ENCODE measurements at regions not wholly inside any gene's neighbourhood (a gene's known extent, or its start where the extent isn't known, plus 50 kb on each side); places are given as distances from the start of the nearest gene placed in this dataset.

DNA sequence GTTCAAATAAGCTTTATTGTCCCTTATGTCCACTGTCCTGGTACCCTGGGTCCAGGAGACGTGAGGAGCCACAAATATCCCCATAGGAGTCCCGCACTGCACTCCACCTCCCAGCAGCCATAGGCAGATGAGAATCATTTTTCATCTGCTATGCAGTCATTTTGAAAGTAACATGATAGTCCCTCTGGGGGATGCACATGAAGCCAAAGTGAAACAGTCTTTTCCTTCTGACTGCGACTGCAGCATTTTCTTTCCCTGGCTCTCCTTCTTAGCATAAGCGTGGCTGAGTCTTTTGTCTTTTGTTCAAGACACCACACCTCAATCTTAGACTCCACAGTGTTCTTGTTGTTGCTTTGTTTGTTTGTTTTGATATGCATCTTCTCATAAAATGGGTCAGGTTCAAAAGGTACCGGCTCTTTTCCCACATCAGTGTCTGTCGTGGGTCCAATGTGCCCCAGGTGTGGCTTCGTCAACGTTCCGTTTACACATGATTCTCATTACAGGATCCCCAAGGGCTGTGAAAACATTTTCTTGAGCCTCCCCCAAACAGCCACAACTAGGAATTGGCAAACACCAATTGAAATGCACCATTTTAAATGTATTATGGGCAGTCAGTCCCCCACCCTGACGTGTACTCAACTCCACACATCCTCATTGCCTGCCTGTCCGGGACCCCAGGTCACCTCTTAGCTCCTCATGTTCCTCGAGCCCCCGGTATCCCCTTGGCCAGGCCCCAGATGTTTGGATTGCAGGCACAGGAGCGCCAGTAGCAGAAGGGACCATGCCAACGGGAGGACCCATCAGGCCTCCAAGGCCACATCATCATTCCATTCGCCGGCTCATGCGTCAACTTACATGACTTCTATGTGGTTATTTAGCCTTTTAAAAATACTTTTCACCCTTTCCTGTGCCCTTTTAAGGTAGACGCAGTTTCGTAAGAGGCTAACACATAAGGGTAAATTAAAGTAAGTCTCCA, 237.8 kb upstream of the DAPK1 start:
- Histone ChIP-seq H3K4me3 (replicated peaks; ENCODE audit: insufficient read depth, low read length) (no peak overlapping the region), H3K27me3 (ENCODE audit: insufficient read depth, poor library complexity, severe bottlenecking) (no peaks in the 10 kb centered on the region), H3K27ac (replicated peaks) (no peak overlapping the region)
- no peak for DNase-seq (ENCODE audit: low read depth in 1 of 2, low spot score in 1 of 2)
- TF ChIP-seq GABPA (IDR thresholded peaks at IDR 0.05; ENCODE audit: low read depth), result no peak
- TF ChIP-seq, protein P1, sequence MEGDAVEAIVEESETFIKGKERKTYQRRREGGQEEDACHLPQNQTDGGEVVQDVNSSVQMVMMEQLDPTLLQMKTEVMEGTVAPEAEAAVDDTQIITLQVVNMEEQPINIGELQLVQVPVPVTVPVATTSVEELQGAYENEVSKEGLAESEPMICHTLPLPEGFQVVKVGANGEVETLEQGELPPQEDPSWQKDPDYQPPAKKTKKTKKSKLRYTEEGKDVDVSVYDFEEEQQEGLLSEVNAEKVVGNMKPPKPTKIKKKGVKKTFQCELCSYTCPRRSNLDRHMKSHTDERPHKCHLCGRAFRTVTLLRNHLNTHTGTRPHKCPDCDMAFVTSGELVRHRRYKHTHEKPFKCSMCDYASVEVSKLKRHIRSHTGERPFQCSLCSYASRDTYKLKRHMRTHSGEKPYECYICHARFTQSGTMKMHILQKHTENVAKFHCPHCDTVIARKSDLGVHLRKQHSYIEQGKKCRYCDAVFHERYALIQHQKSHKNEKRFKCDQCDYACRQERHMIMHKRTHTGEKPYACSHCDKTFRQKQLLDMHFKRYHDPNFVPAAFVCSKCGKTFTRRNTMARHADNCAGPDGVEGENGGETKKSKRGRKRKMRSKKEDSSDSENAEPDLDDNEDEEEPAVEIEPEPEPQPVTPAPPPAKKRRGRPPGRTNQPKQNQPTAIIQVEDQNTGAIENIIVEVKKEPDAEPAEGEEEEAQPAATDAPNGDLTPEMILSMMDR (IDR thresholded peaks at IDR 0.05; ENCODE audit: insufficient read depth, low read length), result no peak
- no peak for TF ChIP-seq SPI1 (IDR thresholded peaks at IDR 0.05; ENCODE audit: borderline replicate concordance, low read depth)
- TF ChIP-seq, protein P2, sequence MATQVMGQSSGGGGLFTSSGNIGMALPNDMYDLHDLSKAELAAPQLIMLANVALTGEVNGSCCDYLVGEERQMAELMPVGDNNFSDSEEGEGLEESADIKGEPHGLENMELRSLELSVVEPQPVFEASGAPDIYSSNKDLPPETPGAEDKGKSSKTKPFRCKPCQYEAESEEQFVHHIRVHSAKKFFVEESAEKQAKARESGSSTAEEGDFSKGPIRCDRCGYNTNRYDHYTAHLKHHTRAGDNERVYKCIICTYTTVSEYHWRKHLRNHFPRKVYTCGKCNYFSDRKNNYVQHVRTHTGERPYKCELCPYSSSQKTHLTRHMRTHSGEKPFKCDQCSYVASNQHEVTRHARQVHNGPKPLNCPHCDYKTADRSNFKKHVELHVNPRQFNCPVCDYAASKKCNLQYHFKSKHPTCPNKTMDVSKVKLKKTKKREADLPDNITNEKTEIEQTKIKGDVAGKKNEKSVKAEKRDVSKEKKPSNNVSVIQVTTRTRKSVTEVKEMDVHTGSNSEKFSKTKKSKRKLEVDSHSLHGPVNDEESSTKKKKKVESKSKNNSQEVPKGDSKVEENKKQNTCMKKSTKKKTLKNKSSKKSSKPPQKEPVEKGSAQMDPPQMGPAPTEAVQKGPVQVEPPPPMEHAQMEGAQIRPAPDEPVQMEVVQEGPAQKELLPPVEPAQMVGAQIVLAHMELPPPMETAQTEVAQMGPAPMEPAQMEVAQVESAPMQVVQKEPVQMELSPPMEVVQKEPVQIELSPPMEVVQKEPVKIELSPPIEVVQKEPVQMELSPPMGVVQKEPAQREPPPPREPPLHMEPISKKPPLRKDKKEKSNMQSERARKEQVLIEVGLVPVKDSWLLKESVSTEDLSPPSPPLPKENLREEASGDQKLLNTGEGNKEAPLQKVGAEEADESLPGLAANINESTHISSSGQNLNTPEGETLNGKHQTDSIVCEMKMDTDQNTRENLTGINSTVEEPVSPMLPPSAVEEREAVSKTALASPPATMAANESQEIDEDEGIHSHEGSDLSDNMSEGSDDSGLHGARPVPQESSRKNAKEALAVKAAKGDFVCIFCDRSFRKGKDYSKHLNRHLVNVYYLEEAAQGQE (IDR thresholded peaks at IDR 0.05; ENCODE audit: insufficient replicate concordance, low read depth), result no peak
- no peak for TF ChIP-seq POLR2AphosphoS5 (IDR thresholded peaks at IDR 0.05; ENCODE audit: low read depth)

DNA sequence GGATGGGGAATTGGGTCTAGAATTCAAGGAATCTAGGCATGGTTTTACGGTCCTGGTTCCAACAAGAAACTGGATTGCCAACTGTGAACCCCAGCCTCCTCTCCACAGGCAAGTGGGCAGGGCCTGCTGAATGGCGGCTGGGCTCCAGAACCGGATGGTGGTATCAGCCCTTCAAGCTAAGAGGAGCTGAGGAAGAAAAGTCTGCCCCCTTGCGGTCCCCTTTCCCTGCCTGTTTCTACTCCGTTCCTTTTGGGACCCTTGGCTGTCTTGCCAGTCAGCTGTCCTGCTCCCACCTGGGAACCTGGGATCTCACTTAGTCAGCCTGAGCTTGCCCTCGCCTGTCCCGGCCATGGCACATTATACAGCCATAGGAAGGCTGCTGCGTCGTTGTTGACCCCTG, 234.4 kb upstream of the DAPK1 start:
- no peak for TF ChIP-seq SPI1 (IDR thresholded peaks at IDR 0.05; ENCODE audit: borderline replicate concordance, low read depth)
- TF ChIP-seq POLR2AphosphoS5 (IDR thresholded peaks at IDR 0.05; ENCODE audit: low read depth), result no peak
- TF ChIP-seq, protein P1 (IDR thresholded peaks at IDR 0.05; ENCODE audit: insufficient read depth, low read length), result no peak
- TF ChIP-seq GABPA (IDR thresholded peaks at IDR 0.05; ENCODE audit: low read depth), result no peak
- TF ChIP-seq, protein P2 (IDR thresholded peaks at IDR 0.05; ENCODE audit: insufficient replicate concordance, low read depth), result no peak
- Histone ChIP-seq H3K27me3 (ENCODE audit: insufficient read depth, poor library complexity, severe bottlenecking) (no peaks in the 10 kb centered on the region), H3K4me3 (replicated peaks; ENCODE audit: insufficient read depth, low read length) (no peak overlapping the region), H3K27ac (replicated peaks) (no peak overlapping the region)
- no peak for DNase-seq (ENCODE audit: low read depth in 1 of 2, low spot score in 1 of 2)

DNA sequence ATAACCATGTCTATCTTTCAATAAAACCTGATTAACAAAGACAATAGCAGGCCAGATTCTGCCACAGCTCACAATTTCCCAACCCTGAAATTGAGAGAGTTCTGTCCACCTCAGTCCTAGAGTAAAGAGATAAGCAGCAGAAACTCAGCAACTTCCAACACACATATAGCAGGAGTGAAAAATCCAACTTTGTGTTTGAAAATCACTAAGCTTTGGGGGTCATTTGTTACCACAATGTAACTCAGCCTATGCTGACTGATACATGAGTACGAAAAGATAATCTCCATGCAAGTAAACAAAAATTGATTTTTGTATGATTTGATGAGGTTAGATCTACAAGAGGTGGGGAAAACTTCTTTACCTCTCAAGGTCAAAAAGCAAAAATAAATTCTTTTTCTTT, 231.0 kb upstream of the DAPK1 start:
- DNase-seq (ENCODE audit: low read depth in 1 of 2, low spot score in 1 of 2), result no peak
- TF ChIP-seq, protein P2 (IDR thresholded peaks at IDR 0.05; ENCODE audit: insufficient replicate concordance, low read depth), result no peak
- no peak for TF ChIP-seq GABPA (IDR thresholded peaks at IDR 0.05; ENCODE audit: low read depth)
- TF ChIP-seq POLR2AphosphoS5 (IDR thresholded peaks at IDR 0.05; ENCODE audit: low read depth), result no peak
- TF ChIP-seq, protein P1 (IDR thresholded peaks at IDR 0.05; ENCODE audit: insufficient read depth, low read length), result no peak
- no peak for TF ChIP-seq SPI1 (IDR thresholded peaks at IDR 0.05; ENCODE audit: borderline replicate concordance, low read depth)
- H3K27me3 ChIP-seq (ENCODE audit: insufficient read depth, poor library complexity, severe bottlenecking), result no peaks in the 10 kb centered on the region
- H3K4me3 ChIP-seq (replicated peaks; ENCODE audit: insufficient read depth, low read length), result no peak overlapping the region
- H3K27ac ChIP-seq (replicated peaks), result no peak overlapping the region
